Hippocampal formation (tissue), 2 donors: ENCODE measurements at regions not wholly inside any gene's neighbourhood (a gene's known extent, or its start where the extent isn't known, plus 50 kb on each side); places are given as distances from the start of the nearest gene placed in this dataset.

Source experiments
- DNase-seq, 2 donors: peaks; one replicate each; lab custom pipeline; 2025; lab: John Stamatoyannopoulos, UW

- no peak for DNase-seq
These were observed 244.2 kb downstream of the NHLRC3 start for GRCh38 chr13:39282400-39282972.

GRCh38 chr13:39283072-39283471 lies 244.8 kb downstream of the NHLRC3 start:
- no peak for DNase-seq

GRCh38 chr13:39284801-39285388 lies 246.6 kb downstream of the NHLRC3 start:
- DNase-seq = no peak
